Adrenal gland (tissue), 5 donors: ENCODE measurements at regions not wholly inside any gene's neighbourhood (a gene's known extent, or its start where the extent isn't known, plus 50 kb on each side); places are given as distances from the start of the nearest gene placed in this dataset.

ENCODE experiments used
- POLR2A ChIP-seq, 2 donors: fragments of 450-650 bp; IDR thresholded peaks; one replicate each; pipeline ENCODE4 v1.6.1; 2017; ENCODE audit warnings: antibody characterized with exemption in 2 of 2, mild to moderate bottlenecking in 2 of 2, moderate library complexity in 1 of 2
- TF ChIP-seq, protein P1 (sequence below), 6 experiments: fragments of 450-650 bp in 4 of 6; fragments of 200-600 bp in 2 of 6; sonication (generic) in 1 of 6; IDR thresholded peaks; 1 replicate in 5 of 6; 2 replicates in 1 of 6; pipeline versions ENCODE4 v1.5.1 to v1.8.0; 2016 to 2021; ENCODE audit warnings: antibody characterized with exemption in 6 of 6, mild to moderate bottlenecking in 2 of 6, moderate library complexity in 1 of 6
- donor health status: DM: no; HTN: no; CAD: no.

DNA sequence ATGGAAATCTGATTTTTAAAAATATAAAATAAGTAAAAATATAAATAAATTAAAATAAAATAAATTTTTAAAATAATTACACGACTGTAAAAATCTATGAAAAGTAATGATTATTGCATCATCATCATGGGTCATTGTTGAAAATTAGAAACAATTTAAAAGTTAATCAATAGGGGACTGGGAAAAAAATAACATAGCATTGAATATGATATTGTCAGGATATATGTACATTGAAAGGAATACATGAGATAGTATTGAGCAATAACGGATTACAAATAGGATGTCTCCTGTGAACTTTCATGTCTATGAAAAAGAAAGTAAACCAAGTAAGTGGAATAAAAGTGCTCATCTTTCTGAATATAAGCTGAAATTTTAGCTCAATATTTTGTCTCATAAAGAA, 566.8 kb upstream of the HTR2C start:
- TF ChIP-seq, protein P1, sequence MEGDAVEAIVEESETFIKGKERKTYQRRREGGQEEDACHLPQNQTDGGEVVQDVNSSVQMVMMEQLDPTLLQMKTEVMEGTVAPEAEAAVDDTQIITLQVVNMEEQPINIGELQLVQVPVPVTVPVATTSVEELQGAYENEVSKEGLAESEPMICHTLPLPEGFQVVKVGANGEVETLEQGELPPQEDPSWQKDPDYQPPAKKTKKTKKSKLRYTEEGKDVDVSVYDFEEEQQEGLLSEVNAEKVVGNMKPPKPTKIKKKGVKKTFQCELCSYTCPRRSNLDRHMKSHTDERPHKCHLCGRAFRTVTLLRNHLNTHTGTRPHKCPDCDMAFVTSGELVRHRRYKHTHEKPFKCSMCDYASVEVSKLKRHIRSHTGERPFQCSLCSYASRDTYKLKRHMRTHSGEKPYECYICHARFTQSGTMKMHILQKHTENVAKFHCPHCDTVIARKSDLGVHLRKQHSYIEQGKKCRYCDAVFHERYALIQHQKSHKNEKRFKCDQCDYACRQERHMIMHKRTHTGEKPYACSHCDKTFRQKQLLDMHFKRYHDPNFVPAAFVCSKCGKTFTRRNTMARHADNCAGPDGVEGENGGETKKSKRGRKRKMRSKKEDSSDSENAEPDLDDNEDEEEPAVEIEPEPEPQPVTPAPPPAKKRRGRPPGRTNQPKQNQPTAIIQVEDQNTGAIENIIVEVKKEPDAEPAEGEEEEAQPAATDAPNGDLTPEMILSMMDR (IDR thresholded peaks at IDR 0.05): no peak
- TF ChIP-seq POLR2A (IDR thresholded peaks at IDR 0.05): no peak
